IPS-15b (cell line): ENCODE measurements at regions not wholly inside any gene's neighbourhood (a gene's known extent, or its start where the extent isn't known, plus 50 kb on each side); places are given as distances from the start of the nearest gene placed in this dataset.
A peak's percentile ranks its signal among the peaks of the same experiment; 100 is the strongest.

Source experiments
- H3K27me3 ChIP-seq: one replicate; pipeline ENCODE4 v1.6.1; 2013; ENCODE audit warnings: low read length; ENCODE audit not compliant: control insufficient read depth, insufficient read depth
- H3K36me3 ChIP-seq: one replicate; pipeline ENCODE4 v1.6.1; 2013; ENCODE audit warnings: low read length; ENCODE audit not compliant: control insufficient read depth, insufficient read depth
- H3K4me1 ChIP-seq: one replicate; pipeline ENCODE4 v1.6.1; 2013; ENCODE audit warnings: mild to moderate bottlenecking, low read length; ENCODE audit not compliant: control insufficient read depth, insufficient read depth
- H3K4me3 ChIP-seq: one replicate; pipeline ENCODE4 v1.5.1; 2013; ENCODE audit warnings: low read depth, low read length
- H3K9ac ChIP-seq: one replicate; pipeline ENCODE4 v1.6.1; 2013; ENCODE audit warnings: low read depth, mild to moderate bottlenecking, low read length
- H3K9me3 ChIP-seq: one replicate; pipeline ENCODE4 v1.6.1; 2013; ENCODE audit warnings: mild to moderate bottlenecking, low read length; ENCODE audit not compliant: control insufficient read depth, insufficient read depth

DNA sequence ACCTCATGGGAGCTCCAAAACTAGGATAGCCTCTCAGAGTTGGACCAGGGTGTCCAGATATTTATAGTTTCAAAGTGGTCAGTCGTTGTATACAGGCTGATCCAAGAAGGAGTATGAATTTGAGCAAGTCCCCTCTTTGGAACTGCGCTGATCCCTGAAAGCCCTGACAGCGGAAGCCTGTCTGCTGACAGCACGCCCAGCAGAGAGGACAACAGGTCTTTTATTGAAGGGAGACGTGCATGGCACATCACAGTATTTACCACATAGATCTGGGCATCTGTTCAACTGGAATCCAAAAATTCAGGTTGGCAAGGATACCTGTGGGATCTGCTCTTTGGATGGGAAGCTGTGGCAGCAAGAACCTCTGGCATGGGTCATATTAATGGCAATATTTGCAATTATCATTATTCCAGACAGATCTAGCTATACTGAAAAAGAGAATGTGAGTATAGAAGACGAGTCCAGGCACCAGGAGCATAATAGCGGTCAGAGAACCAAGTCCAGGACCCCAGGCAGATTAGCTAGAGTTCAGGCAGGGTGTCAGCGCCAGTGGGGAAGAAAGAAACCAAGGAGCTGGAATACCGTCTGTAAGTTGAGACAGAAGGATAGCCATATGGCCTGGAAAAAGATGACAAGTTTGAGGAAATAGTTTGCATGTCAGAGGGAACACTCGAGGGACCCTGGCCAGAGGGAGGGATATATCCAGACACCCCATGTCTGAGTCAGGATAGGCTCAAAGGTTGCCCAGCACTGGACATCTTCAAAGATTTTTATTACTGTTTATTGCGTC is 260.4 kb upstream of the FANCL start:
- H3K4me3 ChIP-seq: no peak overlapping the region
- no peaks in the 10 kb centered on the region for H3K27me3 ChIP-seq
- no peaks in the 10 kb centered on the region for H3K9me3 ChIP-seq
- H3K36me3 ChIP-seq: no peaks in the 10 kb centered on the region
- peaks cover 13% of the 10 kb centered on the region for H3K4me1 ChIP-seq
- H3K9ac ChIP-seq: no peak overlapping the region

DNA sequence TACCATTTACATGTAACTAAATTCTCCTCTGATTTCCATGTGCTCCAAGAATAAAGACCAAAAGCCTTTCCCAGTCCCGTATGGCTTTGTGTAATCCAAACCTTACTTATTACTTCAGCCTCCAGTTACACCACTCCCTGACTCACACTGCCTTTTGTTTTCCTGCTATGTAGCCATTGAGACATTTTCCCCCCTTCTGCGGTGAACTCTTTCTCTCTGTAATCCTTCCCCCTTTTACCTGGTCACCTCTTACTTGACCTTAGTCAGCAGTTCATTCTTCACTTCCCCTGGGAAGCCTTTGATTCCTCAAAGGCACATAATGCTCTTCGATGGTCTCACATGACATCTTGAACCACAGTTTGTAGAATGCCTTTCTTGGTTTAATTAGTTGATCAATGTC is 256.0 kb upstream of the FANCL start:
- no peak overlapping the region for H3K9ac ChIP-seq
- H3K4me1 ChIP-seq: peaks cover 23% of the 10 kb centered on the region
- no peaks in the 10 kb centered on the region for H3K9me3 ChIP-seq
- H3K27me3 ChIP-seq: no peaks in the 10 kb centered on the region
- H3K36me3 ChIP-seq: no peaks in the 10 kb centered on the region
- H3K4me3 ChIP-seq: no peak overlapping the region

DNA sequence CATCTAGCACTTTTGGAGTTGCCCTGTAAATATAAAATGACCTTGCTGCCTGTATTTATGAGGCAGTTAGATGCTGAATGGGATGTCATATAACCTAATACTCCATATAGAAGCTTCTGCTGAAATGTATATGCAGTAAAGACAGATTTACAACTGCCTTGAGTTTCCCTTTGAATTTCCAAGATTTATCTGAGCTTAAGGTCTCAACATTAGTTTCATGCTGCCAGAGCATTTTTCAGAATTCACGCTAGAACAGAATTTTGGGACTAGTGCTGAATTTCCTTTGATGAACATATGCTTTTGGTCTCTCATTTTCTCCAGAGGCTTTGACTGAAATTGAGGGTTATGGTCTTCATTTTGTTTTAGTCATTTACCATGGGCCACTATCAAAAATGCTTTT is 254.7 kb upstream of the FANCL start:
- Histone ChIP-seq H3K36me3 (no peaks in the 10 kb centered on the region), H3K27me3 (no peaks in the 10 kb centered on the region), H3K9me3 (no peaks in the 10 kb centered on the region), H3K9ac (no peak overlapping the region), H3K4me3 (no peak overlapping the region), H3K4me1 (peaks cover 20% of the 10 kb centered on the region)

DNA sequence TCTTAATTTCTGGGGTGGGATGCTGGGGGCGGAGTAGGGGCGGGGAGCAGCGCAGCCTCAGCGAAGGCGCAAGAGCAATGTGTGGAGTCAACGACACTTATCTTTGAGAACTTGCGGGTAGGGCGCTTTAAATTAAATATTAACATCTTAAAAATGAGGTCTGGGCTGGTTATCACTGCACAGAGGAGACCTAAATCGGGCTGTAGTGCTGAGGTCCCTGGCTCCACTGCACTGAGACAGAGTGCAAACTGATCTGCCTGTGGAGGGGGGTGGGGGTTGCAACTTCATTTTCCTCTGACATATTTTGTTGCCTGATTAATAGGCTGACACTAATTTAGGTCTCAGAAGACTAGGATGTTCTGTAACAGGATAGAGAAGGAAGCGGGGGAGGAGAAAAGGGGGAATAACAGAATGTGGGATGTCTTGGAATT is 253.0 kb upstream of the FANCL start:
- Histone ChIP-seq H3K4me3 (no peak overlapping the region), H3K27me3 (no peaks in the 10 kb centered on the region), H3K9me3 (no peaks in the 10 kb centered on the region), H3K36me3 (no peaks in the 10 kb centered on the region), H3K4me1 (peaks cover 20% of the 10 kb centered on the region), H3K9ac (peak overlapping the region; percentile 2)

DNA sequence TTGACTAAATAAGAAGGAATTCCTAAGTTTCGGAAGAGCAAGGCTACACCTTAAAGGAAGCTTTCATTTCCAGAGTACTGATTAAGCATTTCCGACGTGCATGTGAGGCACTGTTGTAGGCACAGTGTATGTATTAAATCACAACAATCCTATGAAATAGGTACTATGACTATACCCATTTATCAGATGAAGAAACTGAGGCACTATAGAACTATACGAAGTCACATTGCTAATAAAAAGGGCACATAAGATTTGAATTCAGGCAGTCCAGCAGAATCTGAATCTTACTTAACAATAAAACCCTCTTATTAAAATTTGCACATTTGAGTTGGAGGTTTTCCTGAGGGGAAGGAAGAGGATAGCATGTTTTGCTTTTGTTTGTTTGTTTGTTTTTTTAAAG is 243.5 kb upstream of the FANCL start:
- no peaks in the 10 kb centered on the region for H3K4me1 ChIP-seq
- no peak overlapping the region for H3K9ac ChIP-seq
- no peaks in the 10 kb centered on the region for H3K36me3 ChIP-seq
- no peak overlapping the region for H3K4me3 ChIP-seq
- H3K27me3 ChIP-seq: peaks cover 15% of the 10 kb centered on the region
- peaks cover 8% of the 10 kb centered on the region for H3K9me3 ChIP-seq

DNA sequence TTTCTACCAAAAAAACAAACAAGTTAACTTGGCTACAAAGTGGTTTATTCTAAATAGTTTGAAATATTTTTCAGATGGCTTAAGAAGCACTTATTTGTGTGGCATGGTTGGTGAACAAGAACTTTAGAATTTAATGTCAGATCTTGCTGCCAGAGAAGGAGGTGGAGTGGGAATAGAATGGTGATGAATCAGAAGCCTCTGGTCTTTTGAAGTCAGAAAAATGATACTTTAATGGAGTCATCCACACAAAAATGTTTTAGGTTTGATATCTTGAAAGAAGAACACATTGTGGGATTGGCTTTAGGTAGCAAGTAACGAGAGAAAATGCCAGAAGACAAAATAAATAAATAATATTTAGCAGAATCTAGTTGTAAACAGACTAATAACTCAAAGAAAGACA is 243.1 kb upstream of the FANCL start:
- Histone ChIP-seq H3K36me3 (no peaks in the 10 kb centered on the region), H3K9ac (no peak overlapping the region), H3K4me1 (peaks cover 2% of the 10 kb centered on the region), H3K9me3 (peaks cover 8% of the 10 kb centered on the region), H3K4me3 (no peak overlapping the region), H3K27me3 (peaks cover 17% of the 10 kb centered on the region)

DNA sequence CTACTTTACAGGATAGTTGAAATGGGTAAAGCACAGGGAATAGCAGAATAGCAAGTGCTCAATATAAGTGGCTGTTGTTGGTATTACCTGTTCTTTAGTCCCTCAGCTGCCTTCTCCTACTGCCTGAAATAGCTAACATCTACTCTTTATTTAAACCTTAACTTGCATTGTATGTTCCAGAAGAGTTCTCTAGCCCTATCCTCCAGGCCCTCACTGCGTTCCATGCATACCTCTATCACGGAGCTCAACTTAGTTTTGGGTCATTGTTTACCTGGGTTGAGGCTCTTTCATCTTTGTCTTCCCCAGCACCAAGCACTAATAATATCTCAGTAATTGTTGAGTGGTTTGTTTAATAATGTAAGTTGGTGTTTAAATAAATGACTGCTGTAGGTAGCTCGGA is 242.2 kb upstream of the FANCL start:
- peaks cover 8% of the 10 kb centered on the region for H3K9me3 ChIP-seq
- no peak overlapping the region for H3K9ac ChIP-seq
- no peaks in the 10 kb centered on the region for H3K36me3 ChIP-seq
- peaks cover 6% of the 10 kb centered on the region for H3K4me1 ChIP-seq
- H3K4me3 ChIP-seq: no peak overlapping the region
- peaks cover 23% of the 10 kb centered on the region for H3K27me3 ChIP-seq

DNA sequence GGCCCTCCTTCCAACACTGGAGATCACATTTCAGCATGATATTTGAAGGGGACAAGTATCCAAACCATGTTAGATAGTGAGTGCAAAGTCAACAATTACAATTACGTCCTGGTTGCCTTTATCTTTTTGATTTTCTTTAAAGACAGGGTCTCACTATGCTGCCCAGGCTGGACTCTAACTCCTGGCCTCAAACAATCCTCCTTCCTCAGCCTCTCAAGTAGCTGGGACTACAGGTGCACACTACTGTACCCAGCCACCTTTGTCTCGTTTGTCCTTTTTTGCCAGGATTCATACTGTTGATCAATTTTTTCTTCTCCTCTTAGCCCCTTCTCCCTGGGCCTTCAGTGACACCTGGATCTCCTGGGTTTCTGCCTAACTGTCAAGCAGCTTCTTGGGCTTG is 240.5 kb upstream of the FANCL start:
- Histone ChIP-seq H3K4me3 (no peak overlapping the region), H3K4me1 (peaks cover 6% of the 10 kb centered on the region), H3K27me3 (peaks cover 23% of the 10 kb centered on the region), H3K9me3 (no peaks in the 10 kb centered on the region), H3K9ac (no peak overlapping the region), H3K36me3 (no peaks in the 10 kb centered on the region)

DNA sequence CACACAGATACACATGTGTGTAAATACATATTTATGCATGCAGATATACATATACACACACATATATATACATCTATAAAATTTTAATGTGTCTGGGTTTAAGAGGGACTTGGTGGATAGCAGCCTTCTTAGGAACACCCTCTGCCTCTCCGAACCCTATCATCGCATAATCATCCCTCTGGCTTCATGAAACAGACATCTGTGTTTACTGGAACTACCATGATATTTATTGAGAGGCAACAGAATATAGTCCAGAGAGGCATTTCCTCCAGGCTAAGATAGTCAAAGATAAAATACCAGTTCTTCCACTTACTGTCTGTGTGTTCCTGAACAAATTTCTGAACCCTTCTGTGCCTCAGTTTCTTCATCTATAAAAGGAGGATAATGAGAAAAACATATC is 239.0 kb upstream of the FANCL start:
- Histone ChIP-seq H3K9ac (no peak overlapping the region), H3K27me3 (peaks cover 23% of the 10 kb centered on the region), H3K36me3 (no peaks in the 10 kb centered on the region), H3K9me3 (no peaks in the 10 kb centered on the region), H3K4me3 (no peak overlapping the region), H3K4me1 (peaks cover 6% of the 10 kb centered on the region)

DNA sequence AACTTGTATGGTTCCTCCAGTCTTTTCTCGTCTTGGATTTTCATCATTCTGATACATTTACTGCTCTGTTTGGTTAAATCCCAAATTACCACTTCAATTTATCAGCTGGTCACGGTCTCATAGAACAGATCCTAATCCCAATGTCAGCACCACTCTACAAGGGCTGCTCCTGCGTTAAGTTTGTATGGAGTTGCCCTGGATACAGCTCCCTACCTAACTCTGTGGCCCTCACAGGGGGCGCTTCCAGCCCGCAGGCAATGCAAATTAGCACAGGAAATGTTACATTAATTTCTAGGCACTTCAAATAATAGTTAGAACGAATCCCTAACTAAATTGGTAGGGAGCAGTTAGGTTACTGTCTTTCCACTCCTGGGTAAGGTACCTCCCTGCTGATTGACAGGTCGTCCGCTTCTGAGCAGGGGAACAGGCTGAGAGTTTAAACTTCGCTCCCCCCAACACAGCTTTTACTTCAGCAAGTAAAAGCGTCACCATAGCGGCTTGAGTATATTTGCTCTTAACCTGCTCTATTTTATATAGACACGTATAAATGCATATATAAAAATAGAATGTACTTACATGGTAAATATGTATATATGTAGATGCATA is 238.5 kb upstream of the FANCL start:
- no peaks in the 10 kb centered on the region for H3K36me3 ChIP-seq
- no peak overlapping the region for H3K9ac ChIP-seq
- H3K4me3 ChIP-seq: no peak overlapping the region
- peaks cover 6% of the 10 kb centered on the region for H3K4me1 ChIP-seq
- no peaks in the 10 kb centered on the region for H3K9me3 ChIP-seq
- H3K27me3 ChIP-seq: peaks cover 23% of the 10 kb centered on the region

DNA sequence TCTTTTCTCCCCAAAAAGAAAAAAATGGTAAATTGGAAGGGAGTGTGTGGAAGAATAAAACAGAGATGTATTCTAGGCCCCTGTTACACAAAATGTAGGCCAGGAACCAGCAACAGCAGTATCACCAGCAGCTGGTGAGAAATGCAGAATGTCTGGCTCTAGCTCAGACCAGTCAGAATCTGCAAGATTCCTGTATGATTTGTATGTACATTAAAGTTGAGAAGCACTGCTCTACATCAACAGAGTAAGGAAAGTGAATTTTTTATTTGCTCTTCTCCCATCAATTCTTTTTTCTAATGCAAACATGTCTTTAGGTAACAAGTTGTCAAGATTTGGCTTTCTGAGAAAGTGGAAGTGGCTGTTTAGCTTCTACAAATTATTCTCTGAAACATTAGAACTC is 235.4 kb upstream of the FANCL start:
- Histone ChIP-seq H3K4me3 (no peak overlapping the region), H3K27me3 (peaks cover 21% of the 10 kb centered on the region), H3K36me3 (no peaks in the 10 kb centered on the region), H3K4me1 (peaks cover 6% of the 10 kb centered on the region), H3K9me3 (no peaks in the 10 kb centered on the region), H3K9ac (no peak overlapping the region)

DNA sequence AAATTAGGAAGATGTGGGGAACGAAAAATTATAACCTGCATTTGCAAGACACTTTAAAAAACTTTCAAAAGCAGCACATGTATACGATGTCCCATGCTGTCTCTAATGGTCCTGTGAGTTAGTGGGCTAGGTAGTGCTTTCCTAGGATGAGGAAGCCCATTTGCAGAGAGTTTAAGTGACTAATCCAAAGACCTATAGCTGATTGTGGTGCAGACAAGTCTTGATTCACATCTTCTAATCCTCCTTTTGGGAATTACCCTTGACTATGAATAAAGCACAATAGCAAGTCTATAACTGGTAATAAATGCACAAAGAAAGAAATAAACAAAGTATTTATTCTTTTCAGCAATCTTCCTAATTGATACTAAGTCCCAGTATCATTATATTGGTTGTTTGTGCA is 234.6 kb upstream of the FANCL start:
- Histone ChIP-seq H3K9me3 (no peaks in the 10 kb centered on the region), H3K27me3 (peaks cover 14% of the 10 kb centered on the region), H3K4me3 (no peak overlapping the region), H3K9ac (no peak overlapping the region), H3K36me3 (no peaks in the 10 kb centered on the region), H3K4me1 (peaks cover 6% of the 10 kb centered on the region)
